GM12878 (cell line): ENCODE measurements at regions not wholly inside any gene's neighbourhood (a gene's known extent, or its start where the extent isn't known, plus 50 kb on each side); places are given as distances from the start of the nearest gene placed in this dataset.

Experiments used
- ATAC-seq: fragments of 200-7000 bp; cut with Tn5 transposase; 3 replicates; pipeline ENCODE4 v1.9.1; 2020; ENCODE audit warnings: mild to moderate bottlenecking, moderate library complexity
- BruUV-seq: library from RNA; stranded (reverse); fragments of 400-500 nt; replicated peaks from 2 replicates; lab custom pipeline; 2021; lab: Mats Ljungman, UMichigan
- CTCF ChIA-PET: fragments of 300-600 bp; sonication (Branson Sonifier 250); formaldehyde crosslinking; extraction: SDS; loops from one replicate; lab custom pipeline; 2021; ENCODE audit warnings: inconsistent platforms; lab: Yijun Ruan, JAX
- POLR2A ChIA-PET: fragments of 350-600 bp; formaldehyde crosslinking; extraction: SDS; loops from one replicate; lab custom pipeline; 2021; ENCODE audit warnings: inconsistent platforms; lab: Charles Lee
- RAD21 ChIA-PET: fragments of 300-600 bp; sonication (Branson Sonifier 250); formaldehyde crosslinking; loops from one replicate; lab custom pipeline; 2023; ENCODE audit warnings: antibody characterized with exemption; ENCODE audit not compliant: unreplicated experiment; lab: Charles Lee
- SMC1A ChIA-PET: fragments of 300-600 bp; sonication (Branson Sonifier 250); formaldehyde crosslinking; loops from one replicate; lab custom pipeline; 2023; ENCODE audit not compliant: unreplicated experiment, uncharacterized antibody; lab: Charles Lee
- DNase-seq: peaks from one replicate; pipeline ENCODE4 v3.0.0-alpha.2; 2011; ENCODE audit warnings: low read depth, low spot score
- FAIRE-seq: peaks from 3 replicates; lab custom pipeline; 2011; peaks lifted over from hg19 to GRCh38; lab: Jason Lieb, UNC
- H2AFZ ChIP-seq: 2 replicates; pipeline ENCODE4 v1.6.0; 2011; ENCODE audit warnings: low read depth, low read length, control low read depth; ENCODE audit not compliant: control insufficient read depth
- H3K27ac ChIP-seq: 2 replicates; pipeline ENCODE4 v1.5.1; 2011; ENCODE audit warnings: control low read depth; ENCODE audit not compliant: control insufficient read depth, insufficient read depth
- H3K27me3 ChIP-seq, 2 experiments: replicated peaks in 1 of 2; 2 replicates each; pipeline versions ENCODE4 v1.6.0 to v1.6.1; 2011; ENCODE audit warnings: low read length in 1 of 2; ENCODE audit not compliant: control insufficient read depth in 2 of 2, insufficient read depth in 2 of 2
- H3K36me3 ChIP-seq, 2 experiments: 2 replicates each; pipeline ENCODE4 v1.5.1; 2011; ENCODE audit warnings: low read length in 1 of 2; ENCODE audit not compliant: control insufficient read depth in 2 of 2, insufficient read depth in 2 of 2
- H3K4me1 ChIP-seq: 2 replicates; pipeline ENCODE4 v1.6.1; 2011; ENCODE audit warnings: mild to moderate bottlenecking, low read length, moderate library complexity, mixed read lengths; ENCODE audit not compliant: control insufficient read depth, insufficient read depth
- H3K4me2 ChIP-seq: 2 replicates; pipeline ENCODE4 v1.6.0; 2011; ENCODE audit warnings: control low read depth; ENCODE audit not compliant: control insufficient read depth, insufficient read depth
- H3K4me3 ChIP-seq: fragments of 200-600 bp; sonication (generic); 2 replicates; pipeline ENCODE4 v1.5.1; 2016
- H3K79me2 ChIP-seq: 2 replicates; pipeline ENCODE4 v1.6.0; 2011; ENCODE audit warnings: low read length; ENCODE audit not compliant: control insufficient read depth, insufficient read depth
- H3K9ac ChIP-seq: 2 replicates; pipeline ENCODE4 v1.8.0; 2011; ENCODE audit warnings: low read length, control low read depth, mixed read lengths; ENCODE audit not compliant: control insufficient read depth, insufficient read depth
- H3K9me3 ChIP-seq: replicated peaks from 3 replicates; pipeline ENCODE4 v1.5.1; 2011; ENCODE audit warnings: mild to moderate bottlenecking, low read length; ENCODE audit not compliant: control insufficient read depth, insufficient read depth
- H4K20me1 ChIP-seq: 2 replicates; pipeline ENCODE4 v1.6.0; 2011; ENCODE audit not compliant: control insufficient read depth, insufficient read depth
- ATF7 ChIP-seq: fragments of 450-650 bp; IDR thresholded peaks from 2 replicates; pipeline ENCODE4 v1.6.1; 2016; ENCODE audit warnings: low read depth, mild to moderate bottlenecking
- BACH1 ChIP-seq: fragments of 450-650 bp; IDR thresholded peaks from 2 replicates; pipeline ENCODE4 v1.6.1; 2017; ENCODE audit warnings: mild to moderate bottlenecking, borderline replicate concordance
- CBX3 ChIP-seq: fragments of 200-600 bp; sonication (generic); IDR thresholded peaks from 2 replicates; pipeline ENCODE4 v1.6.1; 2016; ENCODE audit warnings: low read depth, borderline replicate concordance
- CBX5 ChIP-seq: sonication (generic); IDR thresholded peaks from 2 replicates; pipeline ENCODE4 v1.6.1; 2016; ENCODE audit warnings: low read depth, moderate library complexity, mild to moderate bottlenecking, inconsistent platforms
- CHD1 ChIP-seq: IDR thresholded peaks from 2 replicates; pipeline ENCODE4 v1.6.1; 2012; ENCODE audit warnings: low read depth, low read length, improper control_type of control experiment
- EGR1 ChIP-seq, 2 experiments: IDR thresholded peaks; 1 replicate in 1 of 2; 2 replicates in 1 of 2; pipeline ENCODE4 v1.6.1; 2011 to 2012; ENCODE audit warnings: low read depth in 2 of 2, low read length in 2 of 2, borderline replicate concordance in 1 of 2, mild to moderate bottlenecking in 1 of 2, moderate library complexity in 1 of 2
- ESRRA ChIP-seq: IDR thresholded peaks from 2 replicates; pipeline ENCODE4 v1.6.1; 2012; ENCODE audit warnings: mild to moderate bottlenecking, low read length, improper control_type of control experiment
- HCFC1 ChIP-seq: fragments of 150-350 bp; IDR thresholded peaks from 2 replicates; pipeline ENCODE4 v1.6.1; 2014; ENCODE audit warnings: low read length
- HDAC6 ChIP-seq: fragments of 200-600 bp; sonication (generic); IDR thresholded peaks from one replicate; pipeline ENCODE4 v1.8.0; 2017; ENCODE audit warnings: antibody characterized with exemption; ENCODE audit not compliant: unreplicated experiment
- TAF1 ChIP-seq: IDR thresholded peaks from 2 replicates; pipeline ENCODE4 v1.6.1; 2011; ENCODE audit warnings: mild to moderate bottlenecking, low read depth, low read length, borderline replicate concordance
- WGBS: methylation state at CpG from one replicate; pipeline ENCODE4 v1.1.6; 2016; ENCODE audit warnings: low lambda C conversion rate; ENCODE audit not compliant: insufficient replicate concordance, insufficient coverage; ENCODE audit errors: missing lambda C conversion rate; 5-methylcytosine and 5-hydroxymethylcytosine counted together
- in situ Hi-C: fragments of 300-500 bp; cut with MboI; formaldehyde crosslinking; loops from 9 replicates; pipeline ENCODE4 v1.14.3; 2018; ENCODE audit warnings: mixed read lengths
- intact Hi-C: fragments of 100-400 bp; cut with micrococcal nuclease; formaldehyde crosslinking; loops from one replicate; pipeline ENCODE4 v1.14.2; 2022; ENCODE audit not compliant: unreplicated experiment
- TF ChIP-seq, protein P1 (sequence below): IDR thresholded peaks from 2 replicates; pipeline ENCODE4 v1.6.1; 2012; ENCODE audit warnings: low read depth, low read length, improper control_type of control experiment
- TF ChIP-seq, protein P2 (sequence below): fragments of 450-650 bp; IDR thresholded peaks from 2 replicates; pipeline ENCODE4 v1.6.1; 2016; ENCODE audit warnings: mild to moderate bottlenecking, moderate library complexity, borderline replicate concordance
- TF ChIP-seq, protein P3 (sequence below): IDR thresholded peaks from 2 replicates; pipeline ENCODE4 v1.6.1; 2011; ENCODE audit warnings: borderline replicate concordance, low read depth, mild to moderate bottlenecking, moderate library complexity, mixed read lengths, low read length; ENCODE audit not compliant: insufficient read depth; ENCODE audit errors: extremely low read length

DNA sequence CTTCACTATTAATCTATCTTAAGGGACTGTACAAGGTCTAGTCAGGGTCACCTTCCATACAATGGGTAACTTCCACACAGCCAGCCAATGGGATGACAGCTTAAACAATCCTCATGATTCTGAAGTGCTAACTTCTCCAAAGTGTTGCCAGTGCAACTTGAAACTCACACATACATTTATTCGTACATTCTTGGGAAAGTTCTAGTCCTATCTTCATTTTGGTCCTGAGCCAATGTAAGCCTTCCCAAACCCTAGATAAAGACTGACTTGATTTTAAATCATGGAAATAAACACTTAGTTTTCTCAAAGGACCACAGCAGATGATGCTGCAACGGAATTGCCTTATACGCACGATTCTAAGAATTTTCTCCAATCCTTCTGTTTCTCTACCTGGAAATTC, 117.5 kb upstream of the COL1A2 start:
- no peaks in the 10 kb centered on the region for H3K36me3 ChIP-seq
- ATAC-seq (peak; percentile 29), DNase-seq (no peak), FAIRE-seq (no peak)
- RAD21 ChIA-PET = interaction anchor here (1.8 kb wide), 1 partner anchor 143 kb away, joined by 3 read pairs; no protein-coding TSS in a partner anchor
- no peaks in the 10 kb centered on the region for H3K9me3 ChIP-seq
- TF ChIP-seq, protein P1, sequence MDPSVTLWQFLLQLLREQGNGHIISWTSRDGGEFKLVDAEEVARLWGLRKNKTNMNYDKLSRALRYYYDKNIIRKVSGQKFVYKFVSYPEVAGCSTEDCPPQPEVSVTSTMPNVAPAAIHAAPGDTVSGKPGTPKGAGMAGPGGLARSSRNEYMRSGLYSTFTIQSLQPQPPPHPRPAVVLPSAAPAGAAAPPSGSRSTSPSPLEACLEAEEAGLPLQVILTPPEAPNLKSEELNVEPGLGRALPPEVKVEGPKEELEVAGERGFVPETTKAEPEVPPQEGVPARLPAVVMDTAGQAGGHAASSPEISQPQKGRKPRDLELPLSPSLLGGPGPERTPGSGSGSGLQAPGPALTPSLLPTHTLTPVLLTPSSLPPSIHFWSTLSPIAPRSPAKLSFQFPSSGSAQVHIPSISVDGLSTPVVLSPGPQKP = no peak
- TF ChIP-seq CHD1 (no peak), BACH1 (no peak), EGR1 (IDR thresholded peaks at IDR 0.05; ENCODE audit: borderline replicate concordance in 1 of 2, low read depth in 2 of 2, low read length in 2 of 2) (no peak), ATF7 (no peak), HCFC1 (no peak), TAF1 (no peak), CBX3 (no peak), ESRRA (no peak), CBX5 (no peak), HDAC6 (no peak)
- TF ChIP-seq, protein P2, sequence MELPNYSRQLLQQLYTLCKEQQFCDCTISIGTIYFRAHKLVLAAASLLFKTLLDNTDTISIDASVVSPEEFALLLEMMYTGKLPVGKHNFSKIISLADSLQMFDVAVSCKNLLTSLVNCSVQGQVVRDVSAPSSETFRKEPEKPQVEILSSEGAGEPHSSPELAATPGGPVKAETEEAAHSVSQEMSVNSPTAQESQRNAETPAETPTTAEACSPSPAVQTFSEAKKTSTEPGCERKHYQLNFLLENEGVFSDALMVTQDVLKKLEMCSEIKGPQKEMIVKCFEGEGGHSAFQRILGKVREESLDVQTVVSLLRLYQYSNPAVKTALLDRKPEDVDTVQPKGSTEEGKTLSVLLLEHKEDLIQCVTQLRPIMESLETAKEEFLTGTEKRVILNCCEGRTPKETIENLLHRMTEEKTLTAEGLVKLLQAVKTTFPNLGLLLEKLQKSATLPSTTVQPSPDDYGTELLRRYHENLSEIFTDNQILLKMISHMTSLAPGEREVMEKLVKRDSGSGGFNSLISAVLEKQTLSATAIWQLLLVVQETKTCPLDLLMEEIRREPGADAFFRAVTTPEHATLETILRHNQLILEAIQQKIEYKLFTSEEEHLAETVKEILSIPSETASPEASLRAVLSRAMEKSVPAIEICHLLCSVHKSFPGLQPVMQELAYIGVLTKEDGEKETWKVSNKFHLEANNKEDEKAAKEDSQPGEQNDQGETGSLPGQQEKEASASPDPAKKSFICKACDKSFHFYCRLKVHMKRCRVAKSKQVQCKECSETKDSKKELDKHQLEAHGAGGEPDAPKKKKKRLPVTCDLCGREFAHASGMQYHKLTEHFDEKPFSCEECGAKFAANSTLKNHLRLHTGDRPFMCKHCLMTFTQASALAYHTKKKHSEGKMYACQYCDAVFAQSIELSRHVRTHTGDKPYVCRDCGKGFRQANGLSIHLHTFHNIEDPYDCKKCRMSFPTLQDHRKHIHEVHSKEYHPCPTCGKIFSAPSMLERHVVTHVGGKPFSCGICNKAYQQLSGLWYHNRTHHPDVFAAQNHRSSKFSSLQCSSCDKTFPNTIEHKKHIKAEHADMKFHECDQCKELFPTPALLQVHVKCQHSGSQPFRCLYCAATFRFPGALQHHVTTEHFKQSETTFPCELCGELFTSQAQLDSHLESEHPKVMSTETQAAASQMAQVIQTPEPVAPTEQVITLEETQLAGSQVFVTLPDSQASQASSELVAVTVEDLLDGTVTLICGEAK = no peak
- TF ChIP-seq, protein P3, sequence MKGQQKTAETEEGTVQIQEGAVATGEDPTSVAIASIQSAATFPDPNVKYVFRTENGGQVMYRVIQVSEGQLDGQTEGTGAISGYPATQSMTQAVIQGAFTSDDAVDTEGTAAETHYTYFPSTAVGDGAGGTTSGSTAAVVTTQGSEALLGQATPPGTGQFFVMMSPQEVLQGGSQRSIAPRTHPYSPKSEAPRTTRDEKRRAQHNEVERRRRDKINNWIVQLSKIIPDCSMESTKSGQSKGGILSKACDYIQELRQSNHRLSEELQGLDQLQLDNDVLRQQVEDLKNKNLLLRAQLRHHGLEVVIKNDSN = no peak
- H3K4me1 ChIP-seq = no peaks in the 10 kb centered on the region
- no peak overlapping the region for H3K4me2 ChIP-seq
- H3K9ac ChIP-seq = no peak overlapping the region
- 45% methylated on average over 4 of the region's 4 CpGs for WGBS
- no peaks in the 10 kb centered on the region for H3K27me3 ChIP-seq
- intact Hi-C loops (loop anchor here (5.0 kb wide), 2 partner anchors 375 to 480 kb away; no protein-coding TSS in a partner anchor), in situ Hi-C loops (no loop called here)
- no peak overlapping the region for H2AFZ ChIP-seq
- H3K27ac ChIP-seq = no peak overlapping the region
- BruUV-seq = no TSS peak
- SMC1A ChIA-PET = interaction anchor here (0.8 to 2.8 kb wide), 6 partner anchors 121 to 376 kb away, joined by 3 to 9 read pairs (median 5); no protein-coding TSS in a partner anchor
- POLR2A ChIA-PET = no interaction called here
- CTCF ChIA-PET = interaction anchor here (1.0 to 2.4 kb wide), 3 partner anchors 121 to 377 kb away, joined by 3 to 14 read pairs (median 3); no protein-coding TSS in a partner anchor
- H4K20me1 ChIP-seq = no peaks in the 10 kb centered on the region
- H3K4me3 ChIP-seq = no peak overlapping the region
- H3K79me2 ChIP-seq = no peaks in the 10 kb centered on the region
